HepG2 (cell line): ENCODE measurements at regions not wholly inside any gene's neighbourhood (a gene's known extent, or its start where the extent isn't known, plus 50 kb on each side); places are given as distances from the start of the nearest gene placed in this dataset.

Source experiments
- ATAC-seq: fragments of 200-7000 bp; cut with Tn5 transposase; 3 replicates; pipeline ENCODE4 v1.9.1; 2020; ENCODE audit warnings: mild to moderate bottlenecking, moderate library complexity
- BruUV-seq: library from RNA; stranded (reverse); fragments of 400-500 nt; replicated peaks from 2 replicates; lab custom pipeline; 2021; lab: Mats Ljungman, UMichigan
- CTCF ChIA-PET: fragments of 300-600 bp; formaldehyde crosslinking; extraction: SDS; loops from one replicate; lab custom pipeline; 2021; ENCODE audit warnings: low total read pairs, inconsistent platforms, low intra/inter-chr PET ratio; lab: Yijun Ruan, JAX
- POLR2A ChIA-PET: fragments of 350-600 bp; sonication (Branson Sonifier 250); formaldehyde crosslinking; loops from one replicate; lab custom pipeline; 2020; ENCODE audit warnings: antibody characterized with exemption, inconsistent platforms; lab: Yijun Ruan, JAX
- DNase-seq: peaks from one replicate; pipeline ENCODE4 v3.0.0-alpha.2; 2015; ENCODE audit warnings: low spot score
- FAIRE-seq: peaks from 3 replicates; lab custom pipeline; 2011; peaks lifted over from hg19 to GRCh38; lab: Jason Lieb, UNC
- H2AFZ ChIP-seq: one replicate; pipeline ENCODE4 v1.6.1; 2011; ENCODE audit warnings: low read length, inconsistent platforms
- H3K27ac ChIP-seq: fragments of 300-600 bp; 3 replicates; pipeline ENCODE4 v1.8.0; 2011; ENCODE audit warnings: mixed run types, mild to moderate bottlenecking, mixed read lengths, low read length, inconsistent platforms; ENCODE audit not compliant: insufficient read depth; ENCODE audit errors: extremely low read length
- H3K27me3 ChIP-seq, 2 experiments: fragments of 200-600 bp in 1 of 2; 2 replicates in 1 of 2; 3 replicates in 1 of 2; pipeline versions ENCODE4 v1.6.0 to v1.8.0; 2011; ENCODE audit warnings: low read length in 2 of 2, mild to moderate bottlenecking in 2 of 2, moderate library complexity in 2 of 2, inconsistent platforms in 1 of 2; ENCODE audit not compliant: insufficient read depth in 2 of 2, control insufficient read depth in 1 of 2
- H3K36me3 ChIP-seq, 2 experiments: fragments of 200-600 bp in 1 of 2; replicated peaks in 1 of 2; 2 replicates in 1 of 2; 3 replicates in 1 of 2; pipeline versions ENCODE4 v1.5.1 to v1.8.0; 2011; ENCODE audit warnings: low read length in 2 of 2, inconsistent platforms in 1 of 2; ENCODE audit not compliant: insufficient read depth in 2 of 2, control insufficient read depth in 1 of 2
- H3K4me1 ChIP-seq: 2 replicates; pipeline ENCODE4 v1.5.1; 2012; ENCODE audit warnings: low read length, inconsistent platforms; ENCODE audit not compliant: insufficient read depth
- H3K4me2 ChIP-seq: 2 replicates; pipeline ENCODE4 v1.6.0; 2011; ENCODE audit warnings: low read depth, low read length, inconsistent platforms
- H3K4me3 ChIP-seq, 3 experiments: fragments of 200-600 bp in 1 of 3; sonication (generic), shearing (Covaris generic) in 1 of 3; replicated peaks in 1 of 3; 2 replicates each; pipeline ENCODE4 v1.5.1; 2011 to 2016; ENCODE audit warnings: low read length in 3 of 3, inconsistent platforms in 2 of 3, low read depth in 2 of 3, mild to moderate bottlenecking in 2 of 3, control low read depth in 1 of 3, mixed read lengths in 1 of 3; ENCODE audit not compliant: insufficient read depth in 1 of 3
- H3K79me2 ChIP-seq: one replicate; pipeline ENCODE4 v1.6.1; 2011; ENCODE audit warnings: low read length, inconsistent platforms; ENCODE audit not compliant: insufficient read depth
- H3K9ac ChIP-seq: 2 replicates; pipeline ENCODE4 v1.6.0; 2011; ENCODE audit warnings: mild to moderate bottlenecking, low read depth, low read length, inconsistent platforms; ENCODE audit not compliant: insufficient read depth
- H3K9me3 ChIP-seq: 2 replicates; pipeline ENCODE4 v1.5.1; 2012; ENCODE audit warnings: mild to moderate bottlenecking, low read length
- H4K20me1 ChIP-seq: 2 replicates; pipeline ENCODE4 v1.6.0; 2011; ENCODE audit warnings: inconsistent platforms, mild to moderate bottlenecking, low read length, moderate library complexity; ENCODE audit not compliant: insufficient read depth
- CHD4 ChIP-seq: fragments of 200-600 bp; sonication (generic); IDR thresholded peaks from 2 replicates; pipeline ENCODE4 v1.7.0; 2017; ENCODE audit warnings: mild to moderate bottlenecking, low read length, borderline replicate concordance
- MYC ChIP-seq: sonication (generic); formaldehyde crosslinking; IDR thresholded peaks from 2 replicates; pipeline ENCODE4 v1.9.0; 2021; ENCODE audit warnings: missing genetic modification reagents, borderline replicate concordance
- PAF1 ChIP-seq: IDR thresholded peaks from 2 replicates; pipeline ENCODE4 v1.6.1; 2016; ENCODE audit warnings: missing genetic modification reagents, missing compliant biosample characterization
- PAX8 ChIP-seq: sonication (generic); formaldehyde crosslinking; IDR thresholded peaks from 2 replicates; pipeline ENCODE4 v1.8.0; 2022; ENCODE audit warnings: mild to moderate bottlenecking, missing genetic modification reagents, borderline replicate concordance
- SMAD9 ChIP-seq: sonication (generic); formaldehyde crosslinking; IDR thresholded peaks from 2 replicates; pipeline ENCODE4 v1.5.1; 2020; ENCODE audit warnings: mild to moderate bottlenecking, missing genetic modification reagents
- ZFP41 ChIP-seq: sonication (generic); formaldehyde crosslinking; IDR thresholded peaks from 2 replicates; pipeline ENCODE4 v1.4.0; 2020; ENCODE audit warnings: mild to moderate bottlenecking, missing genetic modification reagents, borderline replicate concordance
- ZNF446 ChIP-seq: sonication (generic); formaldehyde crosslinking; IDR thresholded peaks from 2 replicates; pipeline ENCODE4 v1.5.0; 2020; ENCODE audit warnings: mild to moderate bottlenecking, missing genetic modification reagents
- ZNF605 ChIP-seq: sonication (generic); formaldehyde crosslinking; IDR thresholded peaks from 2 replicates; pipeline ENCODE4 v1.8.0; 2022; ENCODE audit warnings: mild to moderate bottlenecking, missing genetic modification reagents
- whole genome bisulfite sequencing: methylation state at CpG from one replicate; pipeline ENCODE4 v1.1.6; 2017; ENCODE audit warnings: low lambda C conversion rate; 5-methylcytosine and 5-hydroxymethylcytosine counted together
- in situ Hi-C: cut with HindIII; loops from 2 replicates; pipeline ENCODE4 v1.10.0; 2017; ENCODE audit warnings: low pct_unique_long_range_greater_than_20kb; ENCODE audit not compliant: extremely low pct_ligation_motif_present
- intact Hi-C: fragments of 100-400 bp; cut with micrococcal nuclease; formaldehyde crosslinking; loops from one replicate; pipeline ENCODE4 v1.10.0; 2022; ENCODE audit not compliant: unreplicated experiment
- TF ChIP-seq, protein P1 (sequence below): IDR thresholded peaks from 2 replicates; pipeline ENCODE4 v1.6.1; 2016
- TF ChIP-seq, protein P2 (sequence below): sonication (generic); formaldehyde crosslinking; IDR thresholded peaks from 2 replicates; pipeline ENCODE4 v1.4.0; 2020; ENCODE audit warnings: missing genetic modification reagents
- TF ChIP-seq, protein P3 (sequence below): sonication (generic); formaldehyde crosslinking; IDR thresholded peaks from 2 replicates; pipeline ENCODE4 v1.5.0; 2020; ENCODE audit warnings: mild to moderate bottlenecking, missing genetic modification reagents

DNA sequence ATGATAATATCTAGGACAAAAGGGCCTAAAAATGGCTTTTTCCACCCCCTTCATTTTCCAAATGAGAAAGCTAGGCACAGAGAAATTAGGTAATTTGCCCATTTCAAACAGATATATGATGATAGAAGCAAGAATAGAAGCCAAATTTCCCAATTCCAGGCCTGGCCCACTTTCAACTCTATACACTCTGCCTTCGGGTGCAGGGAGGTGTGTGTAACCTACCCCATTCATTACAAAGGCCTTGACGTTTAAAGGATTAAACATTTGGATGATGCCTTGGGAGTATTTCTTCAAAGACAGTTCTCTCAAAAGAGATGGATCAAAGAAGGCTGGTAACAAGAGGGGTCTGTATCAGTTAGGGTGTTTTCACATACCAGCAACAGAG lies 134.1 kb downstream of the CCDC34 start:
- FAIRE-seq (no peak), DNase-seq (no peak), ATAC-seq (no peak)
- H3K27ac ChIP-seq: no peak overlapping the region
- no peak overlapping the region for H2AFZ ChIP-seq
- H3K9ac ChIP-seq: no peak overlapping the region
- H3K4me3 ChIP-seq: no peak overlapping the region
- H3K79me2 ChIP-seq: no peaks in the 10 kb centered on the region
- no TSS peak for BruUV-seq
- no peaks in the 10 kb centered on the region for H4K20me1 ChIP-seq
- no peak overlapping the region for H3K4me2 ChIP-seq
- 56% methylated on average over 2 of the region's 2 CpGs for WGBS
- in situ Hi-C loops: no loop called here
- no peaks in the 10 kb centered on the region for H3K36me3 ChIP-seq
- ChIA-PET POLR2A (no interaction called here), CTCF (no interaction called here)
- H3K9me3 ChIP-seq: no peaks in the 10 kb centered on the region
- peaks cover 0 to 4% of the 10 kb centered on the region in 2 experiments; a peak in 1 of 5 replicates for H3K27me3 ChIP-seq
- intact Hi-C loops: no loop called here
- TF ChIP-seq ZNF446 (CRISPR knock-in tag) (no peak), SMAD9 (CRISPR knock-in tag) (no peak), PAX8 (CRISPR knock-in tag) (no peak), ZFP41 (CRISPR knock-in tag) (no peak), MYC (no peak), PAF1 (CRISPR knock-in tag) (no peak), CHD4 (no peak), ZNF605 (CRISPR knock-in tag) (no peak)
- TF ChIP-seq, protein P1, sequence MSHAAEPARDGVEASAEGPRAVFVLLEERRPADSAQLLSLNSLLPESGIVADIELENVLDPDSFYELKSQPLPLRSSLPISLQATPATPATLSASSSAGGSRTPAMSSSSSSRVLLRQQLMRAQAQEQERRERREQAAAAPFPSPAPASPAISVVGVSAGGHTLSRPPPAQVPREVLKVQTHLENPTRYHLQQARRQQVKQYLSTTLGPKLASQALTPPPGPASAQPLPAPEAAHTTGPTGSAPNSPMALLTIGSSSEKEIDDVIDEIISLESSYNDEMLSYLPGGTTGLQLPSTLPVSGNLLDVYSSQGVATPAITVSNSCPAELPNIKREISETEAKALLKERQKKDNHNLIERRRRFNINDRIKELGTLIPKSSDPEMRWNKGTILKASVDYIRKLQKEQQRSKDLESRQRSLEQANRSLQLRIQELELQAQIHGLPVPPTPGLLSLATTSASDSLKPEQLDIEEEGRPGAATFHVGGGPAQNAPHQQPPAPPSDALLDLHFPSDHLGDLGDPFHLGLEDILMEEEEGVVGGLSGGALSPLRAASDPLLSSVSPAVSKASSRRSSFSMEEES (CRISPR knock-in tag): no peak
- TF ChIP-seq, protein P2, sequence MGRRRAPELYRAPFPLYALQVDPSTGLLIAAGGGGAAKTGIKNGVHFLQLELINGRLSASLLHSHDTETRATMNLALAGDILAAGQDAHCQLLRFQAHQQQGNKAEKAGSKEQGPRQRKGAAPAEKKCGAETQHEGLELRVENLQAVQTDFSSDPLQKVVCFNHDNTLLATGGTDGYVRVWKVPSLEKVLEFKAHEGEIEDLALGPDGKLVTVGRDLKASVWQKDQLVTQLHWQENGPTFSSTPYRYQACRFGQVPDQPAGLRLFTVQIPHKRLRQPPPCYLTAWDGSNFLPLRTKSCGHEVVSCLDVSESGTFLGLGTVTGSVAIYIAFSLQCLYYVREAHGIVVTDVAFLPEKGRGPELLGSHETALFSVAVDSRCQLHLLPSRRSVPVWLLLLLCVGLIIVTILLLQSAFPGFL (CRISPR knock-in tag): no peak
- TF ChIP-seq, protein P3, sequence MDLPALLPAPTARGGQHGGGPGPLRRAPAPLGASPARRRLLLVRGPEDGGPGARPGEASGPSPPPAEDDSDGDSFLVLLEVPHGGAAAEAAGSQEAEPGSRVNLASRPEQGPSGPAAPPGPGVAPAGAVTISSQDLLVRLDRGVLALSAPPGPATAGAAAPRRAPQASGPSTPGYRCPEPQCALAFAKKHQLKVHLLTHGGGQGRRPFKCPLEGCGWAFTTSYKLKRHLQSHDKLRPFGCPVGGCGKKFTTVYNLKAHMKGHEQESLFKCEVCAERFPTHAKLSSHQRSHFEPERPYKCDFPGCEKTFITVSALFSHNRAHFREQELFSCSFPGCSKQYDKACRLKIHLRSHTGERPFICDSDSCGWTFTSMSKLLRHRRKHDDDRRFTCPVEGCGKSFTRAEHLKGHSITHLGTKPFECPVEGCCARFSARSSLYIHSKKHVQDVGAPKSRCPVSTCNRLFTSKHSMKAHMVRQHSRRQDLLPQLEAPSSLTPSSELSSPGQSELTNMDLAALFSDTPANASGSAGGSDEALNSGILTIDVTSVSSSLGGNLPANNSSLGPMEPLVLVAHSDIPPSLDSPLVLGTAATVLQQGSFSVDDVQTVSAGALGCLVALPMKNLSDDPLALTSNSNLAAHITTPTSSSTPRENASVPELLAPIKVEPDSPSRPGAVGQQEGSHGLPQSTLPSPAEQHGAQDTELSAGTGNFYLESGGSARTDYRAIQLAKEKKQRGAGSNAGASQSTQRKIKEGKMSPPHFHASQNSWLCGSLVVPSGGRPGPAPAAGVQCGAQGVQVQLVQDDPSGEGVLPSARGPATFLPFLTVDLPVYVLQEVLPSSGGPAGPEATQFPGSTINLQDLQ (CRISPR knock-in tag): no peak
- H3K4me1 ChIP-seq: peaks cover 9% of the 10 kb centered on the region
